Sigmoid colon (tissue), 4 donors: ENCODE measurements at regions not wholly inside any gene's neighbourhood (a gene's known extent, or its start where the extent isn't known, plus 50 kb on each side); places are given as distances from the start of the nearest gene placed in this dataset.

Source experiments
- POLR2AphosphoS5 ChIP-seq, 4 donors: sonication (generic); formaldehyde crosslinking; IDR thresholded peaks; one replicate each; pipeline ENCODE4 v1.6.1; 2017; ENCODE audit warnings: antibody characterized with exemption in 4 of 4
- TF ChIP-seq, protein P1 (sequence below), 4 experiments: fragments of 450-650 bp in 3 of 4; fragments of 200-600 bp in 1 of 4; IDR thresholded peaks; one replicate each; pipeline ENCODE4 v1.5.1; 2016 to 2019; ENCODE audit warnings: antibody characterized with exemption in 4 of 4, mild to moderate bottlenecking in 3 of 4, moderate library complexity in 2 of 4

DNA sequence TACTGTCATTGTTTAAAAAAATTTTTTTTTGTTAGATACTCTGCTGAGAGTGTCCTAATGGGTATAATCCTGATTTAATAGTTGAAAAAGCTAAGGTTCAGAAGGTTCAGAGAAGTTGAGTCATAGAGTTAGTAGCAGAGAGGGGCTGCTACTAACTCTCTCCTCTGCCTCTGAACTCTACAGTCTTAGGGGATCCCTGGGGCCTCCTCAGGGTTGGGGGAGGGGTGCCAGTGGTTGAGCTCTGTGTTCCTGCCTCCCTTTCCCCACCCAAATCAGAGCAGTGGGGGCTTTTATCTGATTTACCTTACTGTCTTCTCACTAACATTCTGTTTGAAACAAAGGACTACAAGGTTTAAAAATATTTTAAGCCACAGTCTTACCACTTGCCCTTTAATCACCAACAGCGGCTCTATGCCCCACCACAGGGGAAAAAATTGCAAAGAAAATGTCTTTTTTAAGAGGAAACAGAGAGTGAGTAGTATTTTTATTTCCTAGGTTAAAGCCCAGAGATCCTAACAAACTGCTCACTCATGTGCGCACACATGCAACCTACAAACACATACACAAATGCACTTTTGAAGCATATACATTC lies 102.2 kb upstream of the ATP6AP2 start:
- TF ChIP-seq, protein P1, sequence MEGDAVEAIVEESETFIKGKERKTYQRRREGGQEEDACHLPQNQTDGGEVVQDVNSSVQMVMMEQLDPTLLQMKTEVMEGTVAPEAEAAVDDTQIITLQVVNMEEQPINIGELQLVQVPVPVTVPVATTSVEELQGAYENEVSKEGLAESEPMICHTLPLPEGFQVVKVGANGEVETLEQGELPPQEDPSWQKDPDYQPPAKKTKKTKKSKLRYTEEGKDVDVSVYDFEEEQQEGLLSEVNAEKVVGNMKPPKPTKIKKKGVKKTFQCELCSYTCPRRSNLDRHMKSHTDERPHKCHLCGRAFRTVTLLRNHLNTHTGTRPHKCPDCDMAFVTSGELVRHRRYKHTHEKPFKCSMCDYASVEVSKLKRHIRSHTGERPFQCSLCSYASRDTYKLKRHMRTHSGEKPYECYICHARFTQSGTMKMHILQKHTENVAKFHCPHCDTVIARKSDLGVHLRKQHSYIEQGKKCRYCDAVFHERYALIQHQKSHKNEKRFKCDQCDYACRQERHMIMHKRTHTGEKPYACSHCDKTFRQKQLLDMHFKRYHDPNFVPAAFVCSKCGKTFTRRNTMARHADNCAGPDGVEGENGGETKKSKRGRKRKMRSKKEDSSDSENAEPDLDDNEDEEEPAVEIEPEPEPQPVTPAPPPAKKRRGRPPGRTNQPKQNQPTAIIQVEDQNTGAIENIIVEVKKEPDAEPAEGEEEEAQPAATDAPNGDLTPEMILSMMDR (IDR thresholded peaks at IDR 0.05) = no peak
- no peak for TF ChIP-seq POLR2AphosphoS5 (IDR thresholded peaks at IDR 0.05)
